Neural cell (in vitro differentiated cells): ENCODE measurements at regions not wholly inside any gene's neighbourhood (a gene's known extent, or its start where the extent isn't known, plus 50 kb on each side); places are given as distances from the start of the nearest gene placed in this dataset.

Experiments used
- H2AFZ ChIP-seq: fragments of 200-600, 300-800 bp; sonication (generic), shearing (Covaris generic); 2 replicates; pipeline ENCODE4 v1.6.0; 2014; ENCODE audit warnings: low read depth, mild to moderate bottlenecking, antibody characterized with exemption, low read length, moderate library complexity
- H3F3A ChIP-seq: fragments of 200-600 bp; shearing (Covaris generic); 2 replicates; pipeline ENCODE4 v1.6.1; 2016; ENCODE audit warnings: mild to moderate bottlenecking, moderate library complexity, mixed read lengths, antibody characterized with exemption, low read length; ENCODE audit not compliant: insufficient read depth, poor library complexity, severe bottlenecking
- H3K27ac ChIP-seq: fragments of 200-600, 300-800 bp; sonication (generic), shearing (Covaris generic); 2 replicates; pipeline ENCODE4 v1.5.1; 2014; ENCODE audit warnings: mild to moderate bottlenecking, low read length, moderate library complexity
- H3K27me3 ChIP-seq: fragments of 300-800, 200-600 bp; sonication (generic), shearing (Covaris generic); 2 replicates; pipeline ENCODE4 v1.6.0; 2014; ENCODE audit warnings: mild to moderate bottlenecking, low read depth, low read length, moderate library complexity; ENCODE audit not compliant: insufficient read depth
- H3K36me3 ChIP-seq: fragments of 300-800, 200-600 bp; sonication (generic), shearing (Covaris generic); 2 replicates; pipeline ENCODE4 v1.5.1; 2014; ENCODE audit warnings: mild to moderate bottlenecking, antibody characterized with exemption, low read length, moderate library complexity; ENCODE audit not compliant: insufficient read depth
- H3K4me2 ChIP-seq: fragments of 300-800, 200-600 bp; sonication (generic), shearing (Covaris generic); 2 replicates; pipeline ENCODE4 v1.6.0; 2014; ENCODE audit warnings: mild to moderate bottlenecking, low read length
- H3K4me3 ChIP-seq: fragments of 300-800, 200-600 bp; sonication (generic), shearing (Covaris generic); 2 replicates; pipeline ENCODE4 v1.5.1; 2014; ENCODE audit warnings: mild to moderate bottlenecking, low read length, moderate library complexity
- H3K79me2 ChIP-seq: fragments of 200-600 bp; shearing (Covaris generic); replicated peaks from 2 replicates; pipeline ENCODE4 v1.6.0; 2014; ENCODE audit warnings: mild to moderate bottlenecking, low read length, moderate library complexity; ENCODE audit not compliant: insufficient read depth
- H3K9ac ChIP-seq: fragments of 300-800, 200-600 bp; sonication (generic), shearing (Covaris generic); 2 replicates; pipeline ENCODE4 v1.6.1; 2016; ENCODE audit warnings: mild to moderate bottlenecking, low read length, mixed read lengths
- H3K9me2 ChIP-seq: fragments of 200-600 bp; shearing (Covaris generic); 2 replicates; pipeline ENCODE4 v1.6.1; 2016; ENCODE audit warnings: mild to moderate bottlenecking, low read length, mixed read lengths; ENCODE audit not compliant: insufficient read depth
- H3K9me3 ChIP-seq: fragments of 200-600, 300-800 bp; sonication (generic), shearing (Covaris generic); 2 replicates; pipeline ENCODE4 v1.6.1; 2016; ENCODE audit warnings: mild to moderate bottlenecking, mixed run types, low read length, moderate library complexity, mixed read lengths
- H4K20me1 ChIP-seq: fragments of 200-600 bp; shearing (Covaris generic); 2 replicates; pipeline ENCODE4 v1.6.1; 2016; ENCODE audit warnings: mild to moderate bottlenecking, mixed run types; ENCODE audit not compliant: insufficient read depth
- EP300 ChIP-seq: fragments of 450-650 bp; conservative IDR thresholded peaks from 2 replicates; pipeline ENCODE4 v1.6.1; 2014; ENCODE audit warnings: antibody characterized with exemption, mild to moderate bottlenecking, moderate library complexity; ENCODE audit not compliant: poor library complexity, severe bottlenecking
- EZH2 ChIP-seq: fragments of 200-600, 300-800 bp; shearing (Covaris generic), sonication (generic); IDR thresholded peaks from 2 replicates; pipeline ENCODE4 v1.6.1; 2014; ENCODE audit warnings: antibody characterized with exemption, low read length, borderline replicate concordance, mild to moderate bottlenecking; ENCODE audit not compliant: insufficient read depth, poor library complexity, severe bottlenecking
- MXI1 ChIP-seq: fragments of 450-650 bp; conservative IDR thresholded peaks from 2 replicates; pipeline ENCODE4 v1.6.1; 2014; ENCODE audit warnings: antibody characterized with exemption, mild to moderate bottlenecking; ENCODE audit not compliant: poor library complexity, severe bottlenecking
- POLR2AphosphoS5 ChIP-seq: IDR thresholded peaks from 2 replicates; pipeline ENCODE4 v1.6.1; 2012
- RAD21 ChIP-seq: fragments of 450-650 bp; conservative IDR thresholded peaks from 2 replicates; pipeline ENCODE4 v1.6.1; 2014; ENCODE audit warnings: antibody characterized with exemption, mild to moderate bottlenecking, moderate library complexity
- SMC3 ChIP-seq: fragments of 450-650 bp; conservative IDR thresholded peaks from 2 replicates; pipeline ENCODE4 v1.6.1; 2014; ENCODE audit warnings: antibody characterized with exemption, mild to moderate bottlenecking, moderate library complexity; ENCODE audit not compliant: poor library complexity
- TAF1 ChIP-seq: IDR thresholded peaks from 2 replicates; pipeline ENCODE4 v1.6.1; 2012; ENCODE audit warnings: low read depth
- TF ChIP-seq, protein P1 (sequence below): IDR thresholded peaks from 2 replicates; pipeline ENCODE4 v1.6.1; 2012; ENCODE audit warnings: borderline replicate concordance
- TF ChIP-seq, protein P2 (sequence below): fragments of 450-650 bp; IDR thresholded peaks from 2 replicates; pipeline ENCODE4 v1.5.1; 2014; ENCODE audit warnings: antibody characterized with exemption, mild to moderate bottlenecking, moderate library complexity; ENCODE audit not compliant: poor library complexity, severe bottlenecking

DNA sequence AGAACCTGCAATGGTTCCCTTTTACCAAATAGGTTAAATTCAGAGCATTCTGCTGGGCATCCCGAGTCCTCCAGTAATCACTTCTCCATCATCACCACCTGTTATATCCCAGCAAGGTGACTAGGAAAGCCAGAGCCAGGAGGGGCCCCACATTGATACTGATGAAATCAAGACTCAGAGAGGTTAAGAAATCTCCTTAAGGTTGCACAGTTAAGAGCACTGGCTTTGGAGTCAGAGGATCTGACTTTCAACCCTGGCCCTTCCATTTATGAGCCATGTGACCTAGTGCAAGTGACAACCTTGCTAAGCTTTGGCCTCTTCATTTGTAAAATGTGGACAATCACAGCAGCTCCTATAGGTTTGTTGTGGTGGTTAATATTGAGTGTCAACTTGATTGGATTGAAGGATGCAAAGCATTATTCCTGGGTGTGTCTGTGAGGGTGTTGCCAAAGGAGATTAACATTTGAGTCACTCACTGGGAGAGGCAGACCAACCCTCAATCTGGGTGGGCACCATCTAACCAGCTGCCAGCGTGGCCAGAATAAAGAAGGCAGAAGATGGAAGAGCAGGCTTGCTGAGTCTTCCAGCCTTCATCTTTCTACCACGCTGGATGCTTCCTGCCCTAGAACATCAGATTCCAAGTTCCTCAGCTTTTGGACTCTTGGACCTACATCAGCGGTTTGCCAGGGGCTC is 194.2 kb upstream of the ASIC2 start:
- Histone ChIP-seq H3K9ac (no peak overlapping the region), H3K4me3 (no peak overlapping the region), H2AFZ (no peak overlapping the region), H3K27me3 (no peaks in the 10 kb centered on the region), H3K9me3 (no peaks in the 10 kb centered on the region), H4K20me1 (no peaks in the 10 kb centered on the region), H3K36me3 (no peaks in the 10 kb centered on the region), H3F3A (no peaks in the 10 kb centered on the region), H3K79me2 (no peaks in the 10 kb centered on the region), H3K9me2 (no peaks in the 10 kb centered on the region), H3K27ac (no peak overlapping the region), H3K4me2 (no peak overlapping the region)
- TF ChIP-seq SMC3 (no peak), EP300 (no peak), EZH2 (no peak), POLR2AphosphoS5 (no peak), RAD21 (no peak), TAF1 (no peak), MXI1 (no peak)
- TF ChIP-seq, protein P1, sequence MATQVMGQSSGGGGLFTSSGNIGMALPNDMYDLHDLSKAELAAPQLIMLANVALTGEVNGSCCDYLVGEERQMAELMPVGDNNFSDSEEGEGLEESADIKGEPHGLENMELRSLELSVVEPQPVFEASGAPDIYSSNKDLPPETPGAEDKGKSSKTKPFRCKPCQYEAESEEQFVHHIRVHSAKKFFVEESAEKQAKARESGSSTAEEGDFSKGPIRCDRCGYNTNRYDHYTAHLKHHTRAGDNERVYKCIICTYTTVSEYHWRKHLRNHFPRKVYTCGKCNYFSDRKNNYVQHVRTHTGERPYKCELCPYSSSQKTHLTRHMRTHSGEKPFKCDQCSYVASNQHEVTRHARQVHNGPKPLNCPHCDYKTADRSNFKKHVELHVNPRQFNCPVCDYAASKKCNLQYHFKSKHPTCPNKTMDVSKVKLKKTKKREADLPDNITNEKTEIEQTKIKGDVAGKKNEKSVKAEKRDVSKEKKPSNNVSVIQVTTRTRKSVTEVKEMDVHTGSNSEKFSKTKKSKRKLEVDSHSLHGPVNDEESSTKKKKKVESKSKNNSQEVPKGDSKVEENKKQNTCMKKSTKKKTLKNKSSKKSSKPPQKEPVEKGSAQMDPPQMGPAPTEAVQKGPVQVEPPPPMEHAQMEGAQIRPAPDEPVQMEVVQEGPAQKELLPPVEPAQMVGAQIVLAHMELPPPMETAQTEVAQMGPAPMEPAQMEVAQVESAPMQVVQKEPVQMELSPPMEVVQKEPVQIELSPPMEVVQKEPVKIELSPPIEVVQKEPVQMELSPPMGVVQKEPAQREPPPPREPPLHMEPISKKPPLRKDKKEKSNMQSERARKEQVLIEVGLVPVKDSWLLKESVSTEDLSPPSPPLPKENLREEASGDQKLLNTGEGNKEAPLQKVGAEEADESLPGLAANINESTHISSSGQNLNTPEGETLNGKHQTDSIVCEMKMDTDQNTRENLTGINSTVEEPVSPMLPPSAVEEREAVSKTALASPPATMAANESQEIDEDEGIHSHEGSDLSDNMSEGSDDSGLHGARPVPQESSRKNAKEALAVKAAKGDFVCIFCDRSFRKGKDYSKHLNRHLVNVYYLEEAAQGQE, result no peak
- TF ChIP-seq, protein P2, sequence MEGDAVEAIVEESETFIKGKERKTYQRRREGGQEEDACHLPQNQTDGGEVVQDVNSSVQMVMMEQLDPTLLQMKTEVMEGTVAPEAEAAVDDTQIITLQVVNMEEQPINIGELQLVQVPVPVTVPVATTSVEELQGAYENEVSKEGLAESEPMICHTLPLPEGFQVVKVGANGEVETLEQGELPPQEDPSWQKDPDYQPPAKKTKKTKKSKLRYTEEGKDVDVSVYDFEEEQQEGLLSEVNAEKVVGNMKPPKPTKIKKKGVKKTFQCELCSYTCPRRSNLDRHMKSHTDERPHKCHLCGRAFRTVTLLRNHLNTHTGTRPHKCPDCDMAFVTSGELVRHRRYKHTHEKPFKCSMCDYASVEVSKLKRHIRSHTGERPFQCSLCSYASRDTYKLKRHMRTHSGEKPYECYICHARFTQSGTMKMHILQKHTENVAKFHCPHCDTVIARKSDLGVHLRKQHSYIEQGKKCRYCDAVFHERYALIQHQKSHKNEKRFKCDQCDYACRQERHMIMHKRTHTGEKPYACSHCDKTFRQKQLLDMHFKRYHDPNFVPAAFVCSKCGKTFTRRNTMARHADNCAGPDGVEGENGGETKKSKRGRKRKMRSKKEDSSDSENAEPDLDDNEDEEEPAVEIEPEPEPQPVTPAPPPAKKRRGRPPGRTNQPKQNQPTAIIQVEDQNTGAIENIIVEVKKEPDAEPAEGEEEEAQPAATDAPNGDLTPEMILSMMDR, result no peak

DNA sequence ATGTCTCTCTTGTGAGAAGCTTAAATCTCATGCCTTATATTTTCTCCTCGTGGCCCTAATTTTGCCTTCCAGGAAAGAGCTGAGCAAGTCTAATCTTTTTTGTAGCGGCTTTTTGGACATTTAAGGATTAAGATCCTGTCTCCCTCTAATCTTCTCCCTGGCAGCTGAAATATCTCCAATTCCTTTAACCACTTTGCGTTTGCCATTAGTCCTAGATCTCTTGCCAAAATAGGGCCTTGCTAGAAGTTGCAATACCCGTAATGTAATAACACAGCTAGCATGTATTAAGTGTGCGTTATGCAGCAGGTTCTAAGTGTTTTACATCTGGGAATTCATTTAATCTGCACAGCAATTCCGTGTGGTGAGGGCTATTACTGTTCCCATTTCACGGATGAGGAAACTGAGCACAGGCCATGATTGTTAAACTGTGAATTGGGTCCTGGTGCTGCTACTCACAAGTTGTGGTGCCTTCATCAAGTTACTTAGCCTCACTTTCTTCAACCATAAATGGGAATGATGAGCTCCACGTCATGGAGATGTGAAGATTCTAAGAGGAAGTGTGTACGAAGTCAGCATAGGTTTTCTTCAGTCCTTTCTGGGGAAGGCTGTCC is 198.9 kb upstream of the ASIC2 start:
- Histone ChIP-seq H3K27me3 (no peaks in the 10 kb centered on the region), H3K4me3 (no peak overlapping the region), H3K9me3 (no peaks in the 10 kb centered on the region), H3K27ac (no peak overlapping the region), H2AFZ (no peak overlapping the region), H3K79me2 (no peaks in the 10 kb centered on the region), H3F3A (no peaks in the 10 kb centered on the region), H3K9ac (no peak overlapping the region), H3K4me2 (no peak overlapping the region), H4K20me1 (no peaks in the 10 kb centered on the region), H3K9me2 (no peaks in the 10 kb centered on the region), H3K36me3 (no peaks in the 10 kb centered on the region)
- TF ChIP-seq, protein P1, result no peak
- TF ChIP-seq MXI1, result no peak
- TF ChIP-seq, protein P2, result no peak
- no peak for TF ChIP-seq EZH2
- TF ChIP-seq TAF1, result no peak
- no peak for TF ChIP-seq POLR2AphosphoS5
- no peak for TF ChIP-seq SMC3
- TF ChIP-seq EP300, result no peak
- no peak for TF ChIP-seq RAD21
